RWPE1 (cell line): ENCODE measurements at regions not wholly inside any gene's neighbourhood (a gene's known extent, or its start where the extent isn't known, plus 50 kb on each side); places are given as distances from the start of the nearest gene placed in this dataset.

ENCODE experiments used
- CTCF ChIA-PET: fragments of 350-600 bp; sonication (Branson Sonifier 250); formaldehyde crosslinking; extraction: SDS; loops from one replicate; lab custom pipeline; 2021; lab: Yijun Ruan, JAX
- POLR2A ChIA-PET: fragments of 400-600 bp; formaldehyde crosslinking; extraction: SDS; loops from one replicate; lab custom pipeline; 2020; ENCODE audit warnings: antibody characterized with exemption; ENCODE audit not compliant: low non-redundant PET; lab: Yijun Ruan, JAX
- DNase-seq: peaks from one replicate; pipeline ENCODE4 v3.0.0; 2012; ENCODE audit warnings: low spot score
- H3K27ac ChIP-seq: fragments of 450-650 bp; 2 replicates; pipeline ENCODE4 v1.5.1; 2017
- TF ChIP-seq, protein P1 (sequence below): fragments of 450-650 bp; conservative IDR thresholded peaks from 2 replicates; pipeline ENCODE4 v1.5.1; 2017; ENCODE audit warnings: low read depth, mild to moderate bottlenecking

DNA sequence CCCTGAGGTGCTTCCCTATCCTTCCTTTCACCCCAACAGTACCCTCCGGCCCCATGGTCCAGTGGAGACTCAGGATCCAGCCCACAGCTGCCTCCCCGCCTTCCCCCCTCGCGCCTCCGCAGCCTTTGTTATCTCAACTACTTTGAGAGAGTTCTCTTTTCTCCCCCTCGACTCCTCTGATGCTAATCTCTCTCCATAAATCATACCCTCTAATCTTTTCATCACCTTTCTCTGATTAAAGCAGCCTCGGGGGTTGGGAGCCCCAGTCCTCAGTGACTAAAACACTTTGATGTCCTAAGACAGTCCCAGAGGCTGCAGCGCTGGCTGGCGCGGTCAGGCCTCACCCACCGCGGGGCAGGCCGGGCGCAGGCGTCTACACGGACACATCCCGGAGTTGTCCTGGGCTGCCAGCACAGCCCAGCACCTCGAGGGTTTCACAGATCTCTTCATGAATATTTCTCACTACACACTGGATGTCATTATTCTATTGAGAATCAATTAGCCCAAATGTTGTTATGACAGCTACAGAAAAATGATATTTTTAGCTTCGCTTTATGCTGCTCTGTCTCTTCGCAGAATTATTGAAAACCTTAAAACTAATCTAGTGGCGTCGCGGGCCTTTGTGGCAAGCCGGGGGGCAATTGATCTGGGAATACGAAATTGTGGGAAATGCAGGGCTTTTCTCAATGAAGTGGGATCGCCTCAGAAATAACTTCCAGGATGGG is 289.5 kb downstream of the RRAGC start:
- ChIA-PET CTCF (interaction anchor here (0.6 kb wide), 1 partner anchor 130 kb away, joined by 4 read pairs; no protein-coding TSS in a partner anchor), POLR2A (no interaction called here)
- DNase-seq: no peak

DNA sequence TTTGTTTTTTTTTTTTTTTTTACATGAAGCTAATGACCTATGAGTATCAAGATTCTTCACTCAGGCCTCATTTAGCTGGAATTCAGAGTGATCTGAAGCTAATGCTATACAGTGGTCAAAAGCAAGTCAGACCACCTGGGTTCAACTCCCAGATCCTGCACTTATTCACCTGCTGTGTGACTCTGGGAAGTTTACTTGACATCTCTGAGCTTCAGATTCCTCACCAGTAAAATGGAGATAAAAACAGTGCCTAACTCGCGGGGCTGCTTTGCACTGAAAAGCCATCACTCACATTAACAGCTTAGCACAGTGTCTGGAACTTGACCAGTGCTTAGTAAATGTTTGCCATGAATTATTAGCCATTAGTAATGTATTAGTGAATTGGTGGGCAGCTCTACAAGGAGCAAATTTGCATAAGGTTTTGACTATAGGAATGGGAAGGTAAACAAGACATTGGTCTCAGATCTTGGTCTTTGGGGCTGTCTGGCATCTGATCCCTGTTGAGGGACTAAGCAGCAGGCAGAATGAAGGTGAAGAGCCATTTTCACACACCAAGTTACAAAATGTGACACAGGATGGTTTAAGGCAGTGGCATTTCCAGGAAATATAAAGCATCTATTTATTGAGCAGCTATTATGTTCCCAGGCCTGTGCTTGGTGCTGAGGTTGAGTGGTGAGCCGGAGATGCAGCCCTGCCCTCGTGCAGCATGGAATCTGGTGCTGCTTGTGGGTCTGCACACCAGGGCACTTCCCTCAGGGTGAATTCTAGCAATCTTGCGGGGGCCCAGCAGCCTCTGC is 291.3 kb downstream of the RRAGC start:
- POLR2A ChIA-PET: no interaction called here
- DNase-seq: no peak
- TF ChIP-seq, protein P1, sequence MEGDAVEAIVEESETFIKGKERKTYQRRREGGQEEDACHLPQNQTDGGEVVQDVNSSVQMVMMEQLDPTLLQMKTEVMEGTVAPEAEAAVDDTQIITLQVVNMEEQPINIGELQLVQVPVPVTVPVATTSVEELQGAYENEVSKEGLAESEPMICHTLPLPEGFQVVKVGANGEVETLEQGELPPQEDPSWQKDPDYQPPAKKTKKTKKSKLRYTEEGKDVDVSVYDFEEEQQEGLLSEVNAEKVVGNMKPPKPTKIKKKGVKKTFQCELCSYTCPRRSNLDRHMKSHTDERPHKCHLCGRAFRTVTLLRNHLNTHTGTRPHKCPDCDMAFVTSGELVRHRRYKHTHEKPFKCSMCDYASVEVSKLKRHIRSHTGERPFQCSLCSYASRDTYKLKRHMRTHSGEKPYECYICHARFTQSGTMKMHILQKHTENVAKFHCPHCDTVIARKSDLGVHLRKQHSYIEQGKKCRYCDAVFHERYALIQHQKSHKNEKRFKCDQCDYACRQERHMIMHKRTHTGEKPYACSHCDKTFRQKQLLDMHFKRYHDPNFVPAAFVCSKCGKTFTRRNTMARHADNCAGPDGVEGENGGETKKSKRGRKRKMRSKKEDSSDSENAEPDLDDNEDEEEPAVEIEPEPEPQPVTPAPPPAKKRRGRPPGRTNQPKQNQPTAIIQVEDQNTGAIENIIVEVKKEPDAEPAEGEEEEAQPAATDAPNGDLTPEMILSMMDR: no peak
- CTCF ChIA-PET: interaction anchor here (0.6 to 0.7 kb wide), 2 partner anchors 8 to 34 kb away, joined by 3 to 4 read pairs; no protein-coding TSS in a partner anchor
- no peak overlapping the region for H3K27ac ChIP-seq

More for the DNA sequence above, 289.5 kb downstream of the RRAGC start:
- TF ChIP-seq, protein P1: no peak
- H3K27ac ChIP-seq: no peak overlapping the region

DNA sequence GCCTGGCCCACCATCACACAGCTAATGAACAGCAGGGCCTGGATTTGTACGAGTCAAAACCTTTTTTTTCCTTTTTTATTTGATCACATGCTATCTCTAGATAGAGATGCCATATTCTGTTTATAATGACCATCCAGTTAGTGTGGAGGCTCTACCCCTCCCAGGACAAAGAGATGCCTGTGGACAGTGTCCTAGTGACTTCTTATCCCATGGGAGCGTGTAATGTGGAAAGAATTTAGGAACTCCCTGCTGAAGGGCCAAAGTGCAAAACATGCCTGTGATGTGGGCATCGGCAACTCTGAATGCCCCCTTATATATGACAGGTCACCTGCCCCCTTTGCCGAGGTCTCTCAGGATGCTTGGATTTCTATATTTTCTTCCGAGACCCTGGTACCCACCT is 292.2 kb downstream of the RRAGC start:
- ChIA-PET POLR2A (no interaction called here), CTCF (no interaction called here)
- TF ChIP-seq, protein P1: no peak
- H3K27ac ChIP-seq: no peak overlapping the region
- DNase-seq: no peak

DNA sequence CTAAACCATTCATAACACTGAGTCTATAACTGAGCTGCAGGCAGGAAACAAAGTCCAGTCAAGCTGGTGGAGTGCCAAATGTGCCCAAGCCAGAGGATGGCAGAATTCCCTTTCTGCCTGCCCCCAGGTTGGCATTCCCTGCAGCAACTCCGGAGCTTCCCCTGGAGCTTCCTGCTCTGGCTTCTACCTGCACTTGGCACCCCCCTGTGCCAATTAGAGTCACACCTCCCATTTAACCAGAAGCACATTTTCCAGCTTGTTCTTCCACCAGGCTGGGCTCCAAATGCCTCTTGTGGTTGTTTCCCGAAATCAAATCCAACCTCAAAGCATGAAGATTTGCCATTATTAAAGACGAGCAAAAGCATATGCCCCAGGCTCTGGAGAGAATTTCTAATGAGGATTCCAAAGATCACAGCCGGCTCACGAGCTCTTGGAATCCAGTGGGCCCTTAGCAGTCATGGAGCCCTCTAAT is 294.5 kb downstream of the RRAGC start:
- ChIA-PET POLR2A (no interaction called here), CTCF (no interaction called here)
- TF ChIP-seq, protein P1: no peak
- DNase-seq: no peak
- H3K27ac ChIP-seq: no peak overlapping the region

DNA sequence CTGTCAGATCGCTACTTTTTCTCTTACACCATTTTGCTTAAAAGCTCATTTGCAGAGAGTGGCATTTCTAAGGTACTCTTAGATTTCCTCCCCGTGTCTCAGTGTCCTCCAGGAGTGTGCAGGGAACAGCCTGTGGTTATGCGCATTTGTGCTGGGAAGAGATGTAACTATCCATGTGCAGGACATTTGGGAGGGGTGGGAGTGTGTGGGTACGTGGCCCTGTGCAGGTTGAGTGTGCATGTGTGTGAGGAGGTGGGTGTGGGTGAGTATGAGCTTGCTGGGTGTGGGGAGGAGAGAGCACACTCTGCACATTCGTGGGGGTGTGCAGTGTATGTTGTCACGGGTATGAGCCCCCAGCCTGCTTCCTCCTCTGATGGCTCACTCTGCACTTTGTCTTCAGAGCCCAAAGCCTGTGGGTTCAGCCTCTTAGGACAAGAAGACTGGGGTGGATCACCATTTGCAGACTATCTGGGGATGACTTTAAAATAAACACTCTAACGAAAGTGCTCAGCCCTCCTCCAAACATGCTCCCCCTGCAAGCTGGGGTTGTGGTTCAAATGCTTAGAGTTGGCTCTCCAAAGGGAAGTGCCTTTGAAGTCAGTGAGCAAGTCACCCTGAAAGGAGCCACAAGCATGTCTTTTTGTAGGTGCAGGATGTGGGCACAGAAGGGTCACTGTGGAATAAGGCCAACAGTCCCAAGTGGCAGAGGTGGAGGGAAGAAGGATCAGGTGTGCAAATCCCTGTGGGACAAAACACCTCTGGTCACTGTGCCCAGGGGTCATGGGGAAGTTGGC is 295.4 kb downstream of the RRAGC start:
- ChIA-PET POLR2A (no interaction called here), CTCF (no interaction called here)
- DNase-seq: no peak
- H3K27ac ChIP-seq: no peak overlapping the region
- TF ChIP-seq, protein P1: no peak

DNA sequence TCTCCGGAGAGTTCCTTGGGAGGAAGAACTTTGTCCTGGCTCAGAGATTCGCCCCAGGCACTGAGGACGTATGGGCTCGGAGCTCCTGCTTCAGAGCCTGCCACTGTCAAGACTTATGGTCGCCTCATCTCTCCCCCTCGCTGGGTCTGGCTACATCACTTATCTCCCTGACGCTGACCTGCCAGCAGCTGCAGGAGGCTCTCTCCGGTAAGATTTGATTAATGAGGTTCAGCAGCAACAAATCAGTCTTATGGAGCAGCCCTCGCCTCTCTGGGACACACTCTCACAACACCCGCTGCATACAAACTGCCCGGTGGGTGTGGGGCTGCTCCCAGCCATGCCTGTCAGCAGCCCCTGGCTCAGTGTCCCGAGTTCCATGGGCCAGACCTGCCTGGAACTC is 297.8 kb downstream of the RRAGC start:
- POLR2A ChIA-PET: interaction anchor here (0.5 kb wide), 1 partner anchor 27 kb away, joined by 3 read pairs; no protein-coding TSS in a partner anchor
- TF ChIP-seq, protein P1: no peak
- CTCF ChIA-PET: no interaction called here
- DNase-seq: no peak
- no peak overlapping the region for H3K27ac ChIP-seq
